ENCODE measurements at regions not wholly inside any gene's neighbourhood (a gene's known extent, or its start where the extent isn't known, plus 50 kb on each side); places are given as distances from the start of the nearest gene placed in this dataset.

GRCh38 chr6:40205801-40206200 lies 271.5 kb upstream of the MOCS1 start:
- Histone ChIP-seq H3K4me3 (no peak overlapping the region), H3K27me3 (no peaks in the 10 kb centered on the region), H3K4me1 (peaks cover 6% of the 10 kb centered on the region), H3K9me3 (peaks cover 0 to 5% (median 0%) of the 10 kb centered on the region in 3 donors), H3K27ac (no peak overlapping the region), H3K36me3 (replicated peaks in 1 of 2; ENCODE audit: insufficient read depth in 1 of 2, low read depth in 2 of 2) (no peaks in the 10 kb centered on the region)
- TF ChIP-seq CTCF (IDR thresholded peaks at IDR 0.05) (no peak), POLR2A (IDR thresholded peaks at IDR 0.05) (no peak)
- no peak for DNase-seq
- ATAC-seq = no peak
- WGBS, 2 donors = 89 to 97% methylated on average over 3 of the region's 3 CpGs
- intact Hi-C loops (cut with DNase I) = no loop called here

GRCh38 chr6:40205004-40205403 lies 270.7 kb upstream of the MOCS1 start:
- Histone ChIP-seq H3K4me3 (no peak overlapping the region), H3K9me3 (peaks cover 0 to 5% (median 0%) of the 10 kb centered on the region in 3 donors), H3K36me3 (replicated peaks in 1 of 2; ENCODE audit: insufficient read depth in 1 of 2, low read depth in 2 of 2) (no peaks in the 10 kb centered on the region), H3K27ac (no peak overlapping the region), H3K4me1 (no peaks in the 10 kb centered on the region), H3K27me3 (no peaks in the 10 kb centered on the region)
- TF ChIP-seq CTCF (IDR thresholded peaks at IDR 0.05) (no peak), POLR2A (IDR thresholded peaks at IDR 0.05) (no peak)
- ATAC-seq = no peak
- intact Hi-C loops (cut with DNase I) = no loop called here
- 81 to 95% methylated on average over 1 of the region's 1 CpG for WGBS, 2 donors
- DNase-seq = no peak

- TF ChIP-seq CTCF (IDR thresholded peaks at IDR 0.05) (no peak), POLR2A (IDR thresholded peaks at IDR 0.05) (no peak)
- no peak for ATAC-seq
- DNase-seq = no peak
- Histone ChIP-seq H3K36me3 (replicated peaks in 1 of 2; ENCODE audit: insufficient read depth in 1 of 2, low read depth in 2 of 2) (no peaks in the 10 kb centered on the region), H3K27me3 (no peaks in the 10 kb centered on the region), H3K9me3 (no peaks in the 10 kb centered on the region), H3K27ac (no peak overlapping the region), H3K4me1 (no peaks in the 10 kb centered on the region), H3K4me3 (no peak overlapping the region)
- WGBS, 2 donors = 91% methylated on average over 5 of the region's 5 CpGs
- intact Hi-C loops (cut with DNase I) = no loop called here
Measured at GRCh38 chr6:40197371-40197770, 263.1 kb upstream of the MOCS1 start.

- TF ChIP-seq CTCF (IDR thresholded peaks at IDR 0.05) (no peak), POLR2A (IDR thresholded peaks at IDR 0.05) (no peak)
- no peaks in the 10 kb centered on the region for H3K9me3 ChIP-seq
- DNase-seq (no peak), ATAC-seq (no peak)
- H3K36me3 ChIP-seq (replicated peaks in 1 of 2; ENCODE audit: insufficient read depth in 1 of 2, low read depth in 2 of 2) = no peaks in the 10 kb centered on the region
- WGBS, 2 donors = 77 to 82% methylated on average over 4 of the region's 4 CpGs
- intact Hi-C loops (cut with DNase I) = no loop called here
- H3K27ac ChIP-seq = no peak overlapping the region
- H3K27me3 ChIP-seq = no peaks in the 10 kb centered on the region
- no peaks in the 10 kb centered on the region for H3K4me1 ChIP-seq
- H3K4me3 ChIP-seq = no peak overlapping the region
Measured at GRCh38 chr6:40196135-40196518, 261.9 kb upstream of the MOCS1 start.

GRCh38 chr6:40195428-40196134 lies 261.3 kb upstream of the MOCS1 start:
- no peaks in the 10 kb centered on the region for H3K4me1 ChIP-seq
- no peaks in the 10 kb centered on the region for H3K36me3 ChIP-seq (replicated peaks in 1 of 2; ENCODE audit: insufficient read depth in 1 of 2, low read depth in 2 of 2)
- WGBS, 2 donors = 85 to 88% methylated on average over 11 of the region's 11 CpGs
- no peak overlapping the region for H3K4me3 ChIP-seq
- intact Hi-C loops (cut with DNase I) = no loop called here
- no peak overlapping the region for H3K27ac ChIP-seq
- no peak for ATAC-seq
- no peaks in the 10 kb centered on the region for H3K9me3 ChIP-seq
- H3K27me3 ChIP-seq = no peaks in the 10 kb centered on the region
- TF ChIP-seq POLR2A (IDR thresholded peaks at IDR 0.05) (no peak), CTCF (IDR thresholded peaks at IDR 0.05) (no peak)
- no peak for DNase-seq
